HG03095 (cell line): ENCODE measurements at regions not wholly inside any gene's neighbourhood (a gene's known extent, or its start where the extent isn't known, plus 50 kb on each side); places are given as distances from the start of the nearest gene placed in this dataset.

Experiments
- ATAC-seq: cut with Tn5 transposase; IDR thresholded peaks from one replicate; pipeline ENCODE4 v1.9.1; 2021; ENCODE audit warnings: moderate library complexity; ENCODE audit not compliant: unreplicated experiment

DNA sequence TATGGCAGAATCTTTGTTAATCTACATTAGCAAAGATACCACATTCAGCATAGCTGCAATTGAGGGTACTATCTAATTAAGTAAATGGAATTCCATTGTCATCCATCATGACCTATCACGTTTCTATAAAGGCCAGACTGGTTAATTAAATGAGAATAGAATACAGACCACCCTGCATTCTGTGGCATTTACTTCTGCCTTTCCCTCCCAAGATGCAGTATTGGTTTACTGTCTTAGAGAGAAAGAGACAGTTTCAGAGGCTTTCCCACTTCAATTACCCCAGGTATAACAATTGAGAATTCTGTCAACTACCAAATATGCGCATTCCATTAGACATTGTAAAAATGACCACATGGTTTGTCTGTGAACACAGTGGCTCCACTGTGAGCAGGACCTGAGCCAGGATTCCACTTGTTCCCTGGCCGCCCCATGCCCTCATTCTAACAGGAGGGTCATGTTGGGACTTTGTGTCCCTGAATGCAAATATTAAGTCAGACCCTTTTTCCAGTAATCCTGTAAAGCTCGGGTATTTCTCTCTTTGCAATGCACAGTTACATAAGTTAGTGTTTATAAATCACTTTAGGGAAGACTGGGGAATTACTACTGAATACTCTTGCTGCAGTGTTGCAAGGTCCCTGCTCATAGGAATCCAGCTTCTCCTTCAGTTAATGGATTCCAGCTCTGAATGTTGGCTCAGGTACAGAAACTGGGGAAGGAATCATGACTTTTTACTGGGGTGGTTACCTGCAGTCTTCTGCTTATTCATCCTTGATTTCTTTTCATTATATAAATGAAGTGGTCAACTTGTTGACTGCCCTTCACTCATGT is 261.0 kb downstream of the PDGFC start:
- no peak for ATAC-seq

DNA sequence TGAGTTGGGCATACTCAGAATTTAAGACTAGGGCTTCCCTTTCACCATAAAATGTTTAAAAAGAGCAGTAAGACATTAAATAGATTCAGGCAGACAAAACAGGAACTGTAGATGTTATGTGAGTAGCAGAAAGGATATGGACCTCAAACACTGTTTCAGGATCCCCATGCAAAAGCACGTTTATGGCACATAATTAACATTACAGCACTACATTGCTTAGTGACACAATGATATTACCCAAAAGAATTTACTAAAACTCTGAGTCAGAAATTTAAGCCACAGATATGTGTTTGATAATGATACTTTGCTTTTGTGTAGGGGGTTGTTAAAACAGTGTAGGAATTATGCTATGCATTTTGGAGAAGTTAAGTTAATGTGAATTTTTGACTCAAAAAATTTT is 266.3 kb downstream of the PDGFC start:
- ATAC-seq: no peak

- ATAC-seq: no peak
These were observed 276.4 kb downstream of the PDGFC start for GRCh38 chr4:156695163-156695562.

DNA sequence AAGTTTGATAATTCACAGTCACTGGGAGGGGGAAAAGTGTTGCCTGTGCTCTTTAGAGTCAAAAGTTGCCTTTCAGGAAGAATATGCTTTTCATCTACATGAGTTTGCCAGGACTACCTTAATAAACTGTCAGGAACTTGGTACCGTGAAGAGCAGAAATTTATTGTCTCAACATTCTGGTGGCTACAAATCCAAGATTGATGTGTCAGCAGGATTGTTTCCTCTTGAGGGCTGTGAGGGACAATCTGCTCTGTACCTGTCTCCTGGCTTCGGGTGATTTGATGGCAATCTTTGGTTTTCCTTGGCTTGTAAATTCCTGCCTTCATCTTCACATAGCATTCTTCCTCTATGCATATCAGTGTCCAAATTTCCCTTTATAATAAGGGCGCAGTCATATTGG is 277.2 kb downstream of the PDGFC start:
- no peak for ATAC-seq

DNA sequence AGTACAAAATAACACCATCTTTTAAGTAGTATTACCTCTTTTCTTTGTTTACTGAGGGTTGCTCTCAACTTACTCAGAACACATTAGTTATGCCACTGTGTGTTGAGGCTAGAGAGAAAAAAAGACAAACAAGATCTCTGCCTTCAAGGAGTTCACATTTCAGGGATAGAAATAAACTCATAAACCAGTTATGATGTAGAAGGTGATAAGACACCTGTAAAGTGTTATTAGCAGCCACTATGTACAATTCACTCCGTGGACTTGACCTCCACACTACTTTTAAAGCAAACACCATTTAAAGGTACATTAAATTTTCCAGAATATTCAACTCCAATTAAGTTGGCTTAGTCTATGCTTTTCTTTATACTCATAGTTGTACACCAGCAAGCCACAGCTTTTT is 278.0 kb downstream of the PDGFC start:
- no peak for ATAC-seq

DNA sequence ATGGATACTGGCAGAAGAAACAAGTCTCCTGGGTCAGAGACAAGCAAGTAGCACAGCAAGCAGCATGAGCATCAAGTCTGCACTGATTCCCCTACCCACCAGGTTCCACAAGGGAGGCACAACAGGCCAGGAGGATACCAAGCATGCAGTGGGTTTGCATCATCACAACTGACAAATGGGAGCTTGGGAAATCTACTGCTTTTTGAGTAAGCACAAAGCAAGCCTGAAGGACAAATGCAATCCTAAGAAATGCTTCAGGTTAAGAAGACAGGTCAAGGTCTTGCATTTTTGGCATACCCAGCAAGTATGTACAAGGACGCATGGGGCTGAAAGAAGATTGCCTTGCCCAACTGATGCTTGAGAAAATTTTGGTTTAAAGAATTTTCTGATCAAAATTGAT is 279.6 kb downstream of the PDGFC start:
- ATAC-seq: no peak

- ATAC-seq: no peak
These were observed 281.0 kb downstream of the PDGFC start for GRCh38 chr4:156690572-156690971.

DNA sequence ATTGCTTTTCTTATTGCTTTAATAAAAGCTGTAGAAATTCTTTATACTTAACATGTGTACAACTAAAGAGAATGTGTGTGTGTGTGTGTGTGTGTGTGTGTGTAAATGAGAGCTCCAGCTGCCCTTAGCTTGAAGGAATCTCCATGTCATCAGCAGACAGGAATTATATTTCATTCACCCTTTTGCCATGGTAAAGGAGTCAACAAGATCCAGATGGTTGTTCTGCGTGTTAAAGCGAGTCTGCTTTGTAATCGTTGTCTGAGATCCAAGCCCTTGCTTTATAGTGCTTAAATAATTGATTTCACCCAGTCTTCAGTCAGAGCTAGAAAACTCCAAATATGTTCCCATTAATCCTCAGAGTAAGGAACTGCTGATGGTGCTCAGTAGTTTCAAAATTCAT is 285.5 kb downstream of the PDGFC start:
- ATAC-seq: no peak

GRCh38 chr4:156685308-156685707 is 286.3 kb downstream of the PDGFC start:
- ATAC-seq: no peak

GRCh38 chr4:156677656-156678055 is 293.9 kb downstream of the PDGFC start:
- no peak for ATAC-seq

GRCh38 chr4:156677131-156677531 is 294.5 kb downstream of the PDGFC start:
- no peak for ATAC-seq

DNA sequence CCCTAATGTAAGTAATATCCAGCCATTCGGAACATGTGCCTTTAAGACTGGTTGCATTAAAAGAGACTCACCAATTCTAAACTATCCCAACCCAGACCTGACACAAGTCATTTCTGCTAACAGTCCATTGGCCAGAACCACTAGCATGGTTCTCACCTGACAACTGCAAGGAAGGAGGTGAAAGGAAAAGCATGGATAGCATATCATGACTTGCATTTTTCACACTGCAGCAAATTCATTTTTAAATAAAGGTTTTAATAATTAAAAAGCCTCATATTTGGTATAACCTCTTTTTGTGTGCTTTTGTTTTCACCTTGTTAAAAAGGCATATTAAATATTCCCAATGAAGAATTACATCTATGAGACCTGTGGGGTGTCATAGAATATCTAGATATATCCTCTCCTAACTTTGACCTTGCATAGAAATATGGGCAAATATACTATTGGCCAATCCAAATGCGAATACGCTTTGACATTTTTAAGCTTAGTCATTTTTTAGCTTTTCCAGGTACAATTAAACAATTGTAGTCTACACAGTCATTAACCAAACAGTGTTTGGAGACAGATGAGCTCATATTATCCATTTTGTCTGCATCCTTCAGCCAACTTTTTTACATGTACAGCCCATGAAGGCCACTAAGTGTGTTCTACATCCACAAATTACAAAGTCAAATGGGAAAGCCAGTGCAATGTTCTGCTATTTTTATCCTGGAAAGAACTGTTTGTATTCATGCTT is 295.3 kb downstream of the PDGFC start:
- ATAC-seq: no peak

- no peak for ATAC-seq
These were observed 298.1 kb downstream of the PDGFC start for GRCh38 chr4:156673483-156673882.

GRCh38 chr4:156672492-156673305 is 298.9 kb downstream of the PDGFC start:
- no peak for ATAC-seq

DNA sequence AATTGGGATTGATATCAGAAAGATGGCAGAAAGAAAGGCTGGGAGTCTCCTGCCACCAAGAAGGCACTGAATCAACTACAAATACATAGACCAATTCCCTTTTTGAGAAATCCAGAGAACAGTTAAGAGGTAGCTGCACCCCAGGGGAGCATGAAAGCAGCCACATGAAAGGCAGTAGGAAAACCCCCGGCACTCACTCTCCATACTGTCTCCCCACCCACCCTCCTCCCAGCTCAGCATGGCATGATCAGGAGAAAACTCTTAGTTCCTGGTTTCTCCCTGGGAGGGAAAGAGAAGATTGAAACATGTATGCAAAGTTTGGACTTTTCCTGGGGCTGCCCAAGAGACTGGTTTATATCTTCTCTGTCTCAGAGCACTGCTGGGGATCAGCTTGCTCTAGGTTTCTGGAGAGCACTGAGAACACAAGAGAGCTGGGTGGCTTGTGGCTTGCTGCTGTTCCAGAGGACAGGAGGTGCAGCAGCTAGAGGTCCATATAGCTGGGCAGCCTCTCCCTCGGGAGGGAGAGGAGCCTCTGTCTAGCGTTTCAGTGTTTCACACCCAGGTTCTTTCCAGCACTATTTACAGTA is 305.7 kb downstream of the PDGFC start:
- ATAC-seq: no peak

DNA sequence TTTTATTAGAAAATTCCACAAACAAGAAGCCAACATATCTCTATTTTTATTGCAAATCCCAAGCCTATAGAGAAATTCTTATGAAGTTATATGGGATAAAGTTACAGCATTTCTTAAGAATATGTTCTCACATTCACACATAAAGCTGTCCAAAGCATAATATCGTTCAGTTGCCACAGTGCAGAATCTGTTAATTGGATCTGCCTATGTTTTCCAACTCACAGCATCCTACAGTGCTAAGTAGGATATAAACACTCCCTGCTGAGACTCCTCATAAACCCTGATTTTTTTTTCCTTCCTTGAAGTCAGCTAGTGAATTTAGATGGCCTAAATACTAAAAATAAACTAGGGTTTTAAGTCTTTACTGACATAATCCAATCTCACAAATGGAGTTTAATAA is 307.9 kb downstream of the PDGFC start:
- no peak for ATAC-seq

DNA sequence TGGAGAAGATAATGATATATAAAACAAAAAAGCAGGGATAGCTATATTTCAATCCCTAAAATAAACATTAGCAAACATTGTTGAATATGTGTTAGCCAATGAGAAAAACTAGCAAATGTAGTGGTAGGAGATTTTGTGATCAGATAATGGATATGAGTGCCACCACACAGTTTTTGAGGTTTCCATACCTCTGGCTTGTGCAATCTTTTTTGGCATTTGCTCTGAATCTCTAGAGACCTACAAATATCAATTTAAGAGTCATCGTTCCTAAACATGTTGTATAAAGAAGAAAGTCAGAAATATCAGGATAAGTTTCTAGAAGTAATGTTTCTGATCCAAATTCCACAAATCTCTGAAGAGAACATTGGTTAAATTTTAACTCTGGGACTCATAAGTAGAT is 308.7 kb downstream of the PDGFC start:
- no peak for ATAC-seq

GRCh38 chr4:156661555-156661954 is 310.0 kb downstream of the PDGFC start:
- no peak for ATAC-seq

- ATAC-seq: no peak
These were observed 311.1 kb downstream of the PDGFC start for GRCh38 chr4:156660465-156660864.

GRCh38 chr4:156659983-156660382 is 311.6 kb downstream of the PDGFC start:
- no peak for ATAC-seq

- no peak for ATAC-seq
These were observed 312.0 kb downstream of the PDGFC start for GRCh38 chr4:156659570-156659969.
